ENCODE measurements at regions not wholly inside any gene's neighbourhood (a gene's known extent, or its start where the extent isn't known, plus 50 kb on each side); places are given as distances from the start of the nearest gene placed in this dataset.
A peak's percentile ranks its signal among the peaks of the same experiment; 100 is the strongest.

DNA sequence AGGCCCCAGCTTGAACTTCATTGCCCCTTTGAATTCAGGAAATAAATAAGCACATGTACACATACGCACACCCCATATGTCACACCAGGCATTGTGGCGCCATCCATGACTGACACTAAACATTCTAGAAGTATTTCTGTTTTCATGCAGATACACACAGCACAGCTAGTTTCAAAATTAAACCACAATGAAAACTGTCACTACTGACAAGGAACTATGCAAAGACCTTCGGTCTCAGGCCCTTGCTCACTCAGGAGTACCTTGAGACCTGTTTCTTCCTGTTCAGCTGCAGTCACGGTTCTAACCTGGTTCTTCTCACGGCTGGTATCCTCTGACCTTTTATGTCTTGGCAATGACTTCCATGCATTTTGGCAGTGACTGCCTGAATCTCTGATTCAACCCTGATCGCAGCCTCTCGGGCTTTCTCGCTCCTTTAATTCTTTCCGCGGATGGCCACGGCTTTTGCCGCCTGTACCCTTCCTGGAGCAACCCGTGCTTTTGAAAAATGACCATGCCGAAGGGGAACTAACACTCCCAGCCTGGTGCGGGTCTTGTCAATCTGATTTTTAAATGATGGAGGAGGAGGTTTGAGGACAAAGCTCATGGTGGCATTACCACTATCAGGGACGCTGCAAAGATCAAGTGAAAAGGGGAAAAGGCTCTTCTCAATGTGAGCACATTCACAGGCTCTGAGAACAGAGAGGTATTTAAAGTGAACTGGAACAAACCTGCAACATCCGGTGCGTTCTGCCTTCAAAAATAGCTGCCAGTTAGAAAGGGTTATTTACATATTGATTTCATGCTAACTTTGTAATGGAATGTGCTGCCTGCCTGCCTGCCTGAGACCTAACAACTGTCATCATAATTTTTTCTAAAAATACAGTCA is 384.6 kb downstream of the RRAGC start:
- Histone ChIP-seq H3K4me3 (ENCODE audit: low read length) (no peak overlapping the region), H3K9ac (ENCODE audit: low read length) (no peak overlapping the region), H3K27me3 (replicated peaks; ENCODE audit: control insufficient read depth, insufficient read depth, low read length) (peaks cover 53% of the 10 kb centered on the region), H3K4me1 (ENCODE audit: control insufficient read depth, insufficient read depth, low read length) (no peaks in the 10 kb centered on the region), H3K36me3 (ENCODE audit: control insufficient read depth, insufficient read depth, low read length, severe bottlenecking) (no peaks in the 10 kb centered on the region), H3K9me3 (ENCODE audit: control insufficient read depth, low read length) (peaks cover 1% of the 10 kb centered on the region)
- DNase-seq (ENCODE audit: low read depth), result no peak

DNA sequence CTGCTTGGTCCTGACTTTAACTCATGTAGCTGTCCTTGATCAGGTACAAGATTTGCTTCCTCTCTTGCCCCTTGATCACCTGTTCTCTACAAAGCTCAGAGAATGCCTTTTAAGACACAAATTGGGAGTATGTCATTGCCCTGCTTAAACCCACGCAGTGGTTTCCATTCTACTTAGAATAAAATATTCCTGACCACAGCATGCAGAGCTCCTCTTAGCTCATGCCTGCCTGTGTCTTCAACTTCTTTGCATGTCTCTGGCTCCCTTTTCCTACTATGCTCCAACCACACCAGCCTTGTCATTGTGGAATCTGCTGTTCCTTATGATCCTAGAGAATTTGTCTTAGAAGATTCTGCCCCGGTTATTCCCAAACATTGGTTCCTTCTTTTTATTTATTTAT is 393.1 kb downstream of the RRAGC start:
- H3K27me3 ChIP-seq (replicated peaks; ENCODE audit: control insufficient read depth, insufficient read depth, low read length), result peaks cover 7% of the 10 kb centered on the region
- no peak overlapping the region for H3K4me3 ChIP-seq (ENCODE audit: low read length)
- no peak overlapping the region for H3K9ac ChIP-seq (ENCODE audit: low read length)
- DNase-seq (ENCODE audit: low read depth), result no peak
- H3K36me3 ChIP-seq (ENCODE audit: control insufficient read depth, insufficient read depth, low read length, severe bottlenecking), result no peaks in the 10 kb centered on the region
- H3K9me3 ChIP-seq (ENCODE audit: control insufficient read depth, low read length), result peaks cover 8% of the 10 kb centered on the region
- no peaks in the 10 kb centered on the region for H3K4me1 ChIP-seq (ENCODE audit: control insufficient read depth, insufficient read depth, low read length)

- Histone ChIP-seq H3K9ac (ENCODE audit: low read length) (no peak overlapping the region), H3K4me1 (ENCODE audit: control insufficient read depth, insufficient read depth, low read length) (no peaks in the 10 kb centered on the region), H3K36me3 (ENCODE audit: control insufficient read depth, insufficient read depth, low read length, severe bottlenecking) (no peaks in the 10 kb centered on the region), H3K9me3 (ENCODE audit: control insufficient read depth, low read length) (peaks cover 8% of the 10 kb centered on the region), H3K27me3 (replicated peaks; ENCODE audit: control insufficient read depth, insufficient read depth, low read length) (peaks cover 7% of the 10 kb centered on the region), H3K4me3 (ENCODE audit: low read length) (no peak overlapping the region)
- no peak for DNase-seq (ENCODE audit: low read depth)
Measured at GRCh38 chr1:38465460-38465859, 394.1 kb downstream of the RRAGC start.

DNA sequence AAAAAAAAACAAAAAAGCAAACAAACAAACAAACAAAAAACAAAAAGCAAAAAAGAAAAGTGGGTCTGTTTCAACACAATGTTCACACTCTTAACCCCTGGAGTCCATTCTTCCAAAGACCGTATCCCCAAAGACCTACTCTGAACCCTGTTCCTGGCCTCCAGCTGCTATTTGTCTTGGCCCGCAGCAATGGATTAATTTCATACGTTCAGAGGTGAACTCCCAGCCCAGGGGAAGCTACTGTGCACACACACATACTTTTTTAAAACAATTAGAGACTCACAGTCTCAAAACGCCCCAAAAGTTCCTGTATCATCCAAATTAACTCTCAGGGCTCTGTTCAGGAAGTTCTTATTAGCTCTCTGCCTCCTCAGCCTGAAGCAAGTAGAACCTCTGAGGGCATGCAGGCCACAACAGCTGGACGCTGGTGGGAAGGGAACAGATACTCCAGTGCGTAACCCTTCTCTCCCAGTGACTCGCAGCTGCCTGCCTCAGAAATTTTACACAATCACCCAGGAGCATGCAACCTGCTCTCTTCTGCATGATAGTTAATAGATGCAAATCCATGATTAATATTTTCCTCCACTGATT is 395.4 kb downstream of the RRAGC start:
- Histone ChIP-seq H3K9me3 (ENCODE audit: control insufficient read depth, low read length) (peaks cover 8% of the 10 kb centered on the region), H3K4me1 (ENCODE audit: control insufficient read depth, insufficient read depth, low read length) (no peaks in the 10 kb centered on the region), H3K36me3 (ENCODE audit: control insufficient read depth, insufficient read depth, low read length, severe bottlenecking) (no peaks in the 10 kb centered on the region), H3K27me3 (replicated peaks; ENCODE audit: control insufficient read depth, insufficient read depth, low read length) (peaks cover 7% of the 10 kb centered on the region), H3K4me3 (ENCODE audit: low read length) (no peak overlapping the region), H3K9ac (ENCODE audit: low read length) (no peak overlapping the region)
- no peak for DNase-seq (ENCODE audit: low read depth)

GRCh38 chr1:38463074-38463473 is 396.5 kb downstream of the RRAGC start:
- Histone ChIP-seq H3K4me3 (ENCODE audit: low read length) (no peak overlapping the region), H3K36me3 (ENCODE audit: control insufficient read depth, insufficient read depth, low read length, severe bottlenecking) (no peaks in the 10 kb centered on the region), H3K9me3 (ENCODE audit: control insufficient read depth, low read length) (peaks cover 8% of the 10 kb centered on the region), H3K9ac (ENCODE audit: low read length) (no peak overlapping the region), H3K27me3 (replicated peaks; ENCODE audit: control insufficient read depth, insufficient read depth, low read length) (peaks cover 7% of the 10 kb centered on the region), H3K4me1 (ENCODE audit: control insufficient read depth, insufficient read depth, low read length) (no peaks in the 10 kb centered on the region)
- DNase-seq (ENCODE audit: low read depth), result no peak

GRCh38 chr1:38456531-38456876 is 403.1 kb downstream of the RRAGC start:
- Histone ChIP-seq H3K27me3 (replicated peaks; ENCODE audit: control insufficient read depth, insufficient read depth, low read length) (no peaks in the 10 kb centered on the region), H3K36me3 (ENCODE audit: control insufficient read depth, insufficient read depth, low read length, severe bottlenecking) (no peaks in the 10 kb centered on the region)
- no peak for DNase-seq (ENCODE audit: low read depth)

DNA sequence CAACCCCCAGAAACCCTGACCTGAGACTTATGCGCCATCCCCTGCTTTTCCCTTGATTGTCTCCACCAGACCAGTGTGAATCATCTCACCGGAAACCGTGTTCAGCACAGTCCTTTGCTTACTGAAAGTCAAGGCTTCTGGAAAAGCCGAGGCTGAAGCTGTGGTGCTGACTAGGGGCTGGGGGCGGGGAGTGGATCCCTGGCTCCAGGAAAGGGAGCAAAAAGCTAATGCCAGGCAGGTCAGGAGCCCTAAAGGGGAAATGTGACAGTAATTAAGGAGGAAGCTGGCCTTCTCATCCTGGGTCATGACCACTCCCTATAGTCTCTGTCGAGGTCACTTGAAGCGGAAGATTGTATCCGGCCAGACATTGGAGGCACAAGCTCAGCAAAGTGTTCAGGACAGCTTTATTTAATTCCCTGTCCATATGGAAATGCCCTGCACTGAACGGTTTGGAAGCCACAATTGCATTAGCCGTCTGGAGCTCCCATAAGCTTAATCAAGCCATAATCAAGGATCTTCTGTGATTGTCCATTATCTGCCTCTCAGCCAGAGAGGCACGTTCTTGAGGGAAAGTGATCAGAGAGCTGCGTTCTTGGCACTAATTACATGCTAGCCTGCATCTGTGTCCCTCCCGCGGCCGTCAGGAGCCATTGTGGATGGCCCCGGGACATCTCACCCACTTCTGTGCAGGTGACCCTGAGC is 403.6 kb downstream of the RRAGC start:
- H3K4me1 ChIP-seq (ENCODE audit: control insufficient read depth, insufficient read depth, low read length), result peaks cover 9% of the 10 kb centered on the region
- no peak for DNase-seq (ENCODE audit: low read depth)
- no peaks in the 10 kb centered on the region for H3K9me3 ChIP-seq (ENCODE audit: control insufficient read depth, low read length)
- H3K27me3 ChIP-seq (replicated peaks; ENCODE audit: control insufficient read depth, insufficient read depth, low read length), result no peaks in the 10 kb centered on the region
- H3K4me3 ChIP-seq (ENCODE audit: low read length), result no peak overlapping the region
- no peaks in the 10 kb centered on the region for H3K36me3 ChIP-seq (ENCODE audit: control insufficient read depth, insufficient read depth, low read length, severe bottlenecking)
- H3K9ac ChIP-seq (ENCODE audit: low read length), result no peak overlapping the region

More at GRCh38 chr1:38456531-38456876, 403.1 kb downstream of the RRAGC start:
- Histone ChIP-seq H3K4me1 (ENCODE audit: control insufficient read depth, insufficient read depth, low read length) (peaks cover 3% of the 10 kb centered on the region), H3K4me3 (ENCODE audit: low read length) (no peak overlapping the region), H3K9ac (ENCODE audit: low read length) (no peak overlapping the region), H3K9me3 (ENCODE audit: control insufficient read depth, low read length) (no peaks in the 10 kb centered on the region)

DNA sequence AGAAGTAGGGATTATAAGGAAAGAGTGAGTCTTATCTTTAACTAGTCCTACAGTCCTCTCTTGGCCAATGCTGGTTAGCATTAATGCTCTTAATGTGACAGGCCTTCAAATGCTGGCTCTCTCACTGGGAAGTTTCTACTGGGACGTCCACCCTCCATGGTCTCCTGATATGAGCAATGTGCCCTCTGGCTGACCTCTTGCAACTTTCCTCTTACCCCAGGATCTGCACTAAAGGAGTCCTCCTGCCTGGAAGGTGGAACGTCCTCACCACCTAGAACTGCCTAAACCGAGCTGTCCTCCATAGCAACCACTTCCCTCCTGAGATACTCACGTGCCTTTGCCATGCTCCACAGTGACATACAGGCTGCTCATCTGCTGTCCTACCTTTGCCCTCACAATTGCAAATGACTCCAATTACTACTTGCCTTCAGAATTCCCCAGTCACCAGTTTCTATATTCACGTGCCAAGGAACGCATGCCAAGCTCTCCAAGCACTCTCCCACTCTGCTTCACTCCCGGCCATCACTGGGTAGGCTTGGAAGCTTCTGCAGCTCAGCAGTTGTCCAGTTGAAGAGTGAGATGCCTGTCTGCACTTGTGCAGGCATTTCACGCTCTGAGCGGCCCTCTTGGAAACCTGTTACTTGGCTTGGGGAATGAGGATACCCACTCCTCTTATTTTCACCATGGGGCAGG is 404.7 kb downstream of the RRAGC start:
- H3K9ac ChIP-seq (ENCODE audit: low read length), result no peak overlapping the region
- H3K36me3 ChIP-seq (ENCODE audit: control insufficient read depth, insufficient read depth, low read length, severe bottlenecking), result no peaks in the 10 kb centered on the region
- DNase-seq (ENCODE audit: low read depth), result no peak
- peaks cover 13% of the 10 kb centered on the region for H3K4me1 ChIP-seq (ENCODE audit: control insufficient read depth, insufficient read depth, low read length)
- H3K9me3 ChIP-seq (ENCODE audit: control insufficient read depth, low read length), result no peaks in the 10 kb centered on the region
- H3K4me3 ChIP-seq (ENCODE audit: low read length), result no peak overlapping the region
- H3K27me3 ChIP-seq (replicated peaks; ENCODE audit: control insufficient read depth, insufficient read depth, low read length), result no peaks in the 10 kb centered on the region

DNA sequence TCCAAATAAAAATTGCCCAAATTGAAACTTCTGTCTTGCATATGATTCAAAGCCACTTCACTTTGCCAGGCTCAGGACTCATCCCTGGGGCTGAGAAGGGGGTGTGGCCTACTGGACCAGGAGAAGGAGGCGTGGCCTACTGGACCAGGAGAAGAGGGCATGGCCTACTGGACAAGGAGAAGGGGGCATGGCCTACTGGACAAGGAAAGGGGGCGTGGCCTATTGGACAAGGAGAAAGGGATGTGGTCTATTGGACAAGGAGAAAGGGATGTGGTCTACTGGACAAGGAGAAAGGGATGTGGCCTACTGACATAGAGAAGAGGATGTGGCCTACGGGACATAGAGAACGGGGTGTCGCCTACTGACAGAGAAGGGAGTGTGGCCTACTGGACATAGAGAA is 405.3 kb downstream of the RRAGC start:
- H3K27me3 ChIP-seq (replicated peaks; ENCODE audit: control insufficient read depth, insufficient read depth, low read length), result no peaks in the 10 kb centered on the region
- H3K9ac ChIP-seq (ENCODE audit: low read length), result no peak overlapping the region
- peaks cover 13% of the 10 kb centered on the region for H3K4me1 ChIP-seq (ENCODE audit: control insufficient read depth, insufficient read depth, low read length)
- DNase-seq (ENCODE audit: low read depth), result no peak
- no peak overlapping the region for H3K4me3 ChIP-seq (ENCODE audit: low read length)
- H3K36me3 ChIP-seq (ENCODE audit: control insufficient read depth, insufficient read depth, low read length, severe bottlenecking), result no peaks in the 10 kb centered on the region
- H3K9me3 ChIP-seq (ENCODE audit: control insufficient read depth, low read length), result no peaks in the 10 kb centered on the region

GRCh38 chr1:38452246-38452645 is 405.7 kb upstream of the POU3F1 start:
- no peak overlapping the region for H3K4me3 ChIP-seq (ENCODE audit: low read length)
- peaks cover 13% of the 10 kb centered on the region for H3K4me1 ChIP-seq (ENCODE audit: control insufficient read depth, insufficient read depth, low read length)
- H3K9me3 ChIP-seq (ENCODE audit: control insufficient read depth, low read length), result no peaks in the 10 kb centered on the region

GRCh38 chr1:38451541-38451993 is 405.0 kb upstream of the POU3F1 start:
- DNase-seq (ENCODE audit: low read depth), result peak; percentile 19
- no peaks in the 10 kb centered on the region for H3K9me3 ChIP-seq (ENCODE audit: control insufficient read depth, low read length)
- H3K4me3 ChIP-seq (ENCODE audit: low read length), result no peak overlapping the region
- H3K27me3 ChIP-seq (replicated peaks; ENCODE audit: control insufficient read depth, insufficient read depth, low read length), result peaks cover 5% of the 10 kb centered on the region
- no peak overlapping the region for H3K9ac ChIP-seq (ENCODE audit: low read length)
- peaks cover 13% of the 10 kb centered on the region for H3K4me1 ChIP-seq (ENCODE audit: control insufficient read depth, insufficient read depth, low read length)
- H3K36me3 ChIP-seq (ENCODE audit: control insufficient read depth, insufficient read depth, low read length, severe bottlenecking), result no peaks in the 10 kb centered on the region

More at GRCh38 chr1:38452246-38452645, 405.7 kb upstream of the POU3F1 start:
- no peaks in the 10 kb centered on the region for H3K36me3 ChIP-seq (ENCODE audit: control insufficient read depth, insufficient read depth, low read length, severe bottlenecking)
- no peak for DNase-seq (ENCODE audit: low read depth)
- H3K27me3 ChIP-seq (replicated peaks; ENCODE audit: control insufficient read depth, insufficient read depth, low read length), result no peaks in the 10 kb centered on the region
- no peak overlapping the region for H3K9ac ChIP-seq (ENCODE audit: low read length)

All from adipocyte (in vitro differentiated cells).